HepG2 (cell line): ENCODE measurements at regions not wholly inside any gene's neighbourhood (a gene's known extent, or its start where the extent isn't known, plus 50 kb on each side); places are given as distances from the start of the nearest gene placed in this dataset.
A peak's percentile ranks its signal among the peaks of the same experiment; 100 is the strongest.

ENCODE experiments used
- ATF2 ChIP-seq: sonication (generic); formaldehyde crosslinking; IDR thresholded peaks from 2 replicates; pipeline ENCODE4 v1.4.0; 2020; ENCODE audit warnings: missing genetic modification reagents
- BCL6 ChIP-seq: IDR thresholded peaks from 2 replicates; pipeline ENCODE4 v1.6.1; 2016; ENCODE audit warnings: missing genetic modification reagents, missing compliant biosample characterization
- CC2D1A ChIP-seq: sonication (generic); formaldehyde crosslinking; IDR thresholded peaks from 2 replicates; pipeline ENCODE4 v1.8.1; 2023; ENCODE audit warnings: mild to moderate bottlenecking, missing genetic modification reagents
- CHD2 ChIP-seq: IDR thresholded peaks from 2 replicates; pipeline ENCODE4 v1.6.1; 2011; ENCODE audit warnings: low read depth, low read length, improper control_type of control experiment
- FOXP1 ChIP-seq, 2 experiments: fragments of 450-650 bp in 1 of 2; IDR thresholded peaks; 2 replicates each; pipeline ENCODE4 v1.6.1; 2017 to 2018; ENCODE audit warnings: antibody characterized with exemption in 1 of 2
- KDM3A ChIP-seq: IDR thresholded peaks from 2 replicates; pipeline ENCODE4 v1.6.1; 2018; ENCODE audit warnings: low read depth, missing compliant biosample characterization
- LCORL ChIP-seq, 2 experiments: fragments of 450-650 bp in 1 of 2; sonication (generic) in 1 of 2; formaldehyde crosslinking in 1 of 2; IDR thresholded peaks; 2 replicates each; pipeline versions ENCODE4 v1.5.0 to v1.6.1; 2017 to 2020; ENCODE audit warnings: antibody characterized with exemption in 1 of 2, missing genetic modification reagents in 1 of 2
- MAZ ChIP-seq, 2 experiments: sonication (generic) in 1 of 2; formaldehyde crosslinking in 1 of 2; IDR thresholded peaks; 2 replicates each; pipeline versions ENCODE4 v1.5.0 to v1.6.1; 2012 to 2020; ENCODE audit warnings: low read depth in 2 of 2, mild to moderate bottlenecking in 2 of 2, borderline replicate concordance in 1 of 2, improper control_type of control experiment in 1 of 2, low read length in 1 of 2, missing genetic modification reagents in 1 of 2, moderate library complexity in 1 of 2
- RAD21 ChIP-seq: fragments of 450-650 bp; formaldehyde crosslinking; IDR thresholded peaks from 2 replicates; pipeline ENCODE4 v1.5.0; 2020; ENCODE audit warnings: mild to moderate bottlenecking
- RFXANK ChIP-seq: IDR thresholded peaks from 2 replicates; pipeline ENCODE4 v1.6.1; 2016
- SAP130 ChIP-seq: IDR thresholded peaks from 2 replicates; pipeline ENCODE4 v1.6.1; 2016; ENCODE audit warnings: low read depth
- SP140L ChIP-seq: sonication (generic); formaldehyde crosslinking; IDR thresholded peaks from 2 replicates; pipeline ENCODE4 v1.4.0; 2020; ENCODE audit warnings: missing genetic modification reagents, borderline replicate concordance
- SPEN ChIP-seq: sonication (generic); formaldehyde crosslinking; IDR thresholded peaks from 2 replicates; pipeline ENCODE4 v1.5.1; 2020; ENCODE audit warnings: low read depth, mild to moderate bottlenecking, missing genetic modification reagents
- ZNF501 ChIP-seq: sonication (generic); formaldehyde crosslinking; IDR thresholded peaks from 2 replicates; pipeline ENCODE4 v1.5.1; 2020; ENCODE audit warnings: mild to moderate bottlenecking, moderate library complexity, missing genetic modification reagents
- ZNF550 ChIP-seq: sonication (generic); formaldehyde crosslinking; IDR thresholded peaks from 2 replicates; pipeline ENCODE4 v1.4.0; 2020; ENCODE audit warnings: mild to moderate bottlenecking, missing genetic modification reagents, borderline replicate concordance
- ZNF724P ChIP-seq: sonication (generic); formaldehyde crosslinking; IDR thresholded peaks from 2 replicates; pipeline ENCODE4 v1.8.0; 2022; ENCODE audit warnings: missing genetic modification reagents, borderline replicate concordance
- TF ChIP-seq, protein P1 (sequence below): sonication (generic); formaldehyde crosslinking; IDR thresholded peaks from 2 replicates; pipeline ENCODE4 v1.8.0; 2022; ENCODE audit warnings: missing genetic modification reagents, mild to moderate bottlenecking, borderline replicate concordance
- TF ChIP-seq, protein P2 (sequence below): sonication (generic); formaldehyde crosslinking; IDR thresholded peaks from 2 replicates; pipeline ENCODE4 v1.8.0; 2022; ENCODE audit warnings: mild to moderate bottlenecking, missing genetic modification reagents, borderline replicate concordance
- TF ChIP-seq, protein P3 (sequence below): sonication (generic); formaldehyde crosslinking; IDR thresholded peaks from 2 replicates; pipeline ENCODE4 v1.4.0; 2020; ENCODE audit warnings: missing genetic modification reagents
- TF ChIP-seq, protein P4 (sequence below): sonication (generic); formaldehyde crosslinking; IDR thresholded peaks from 2 replicates; pipeline ENCODE4 v1.4.0; 2020; ENCODE audit warnings: missing genetic modification reagents

GRCh38 chrX:65241059-65241721 is 264.9 kb upstream of the ZC4H2 start (continued):
- peak; percentile 68; the same call in 1 of the 2 replicates for TF ChIP-seq SPEN (CRISPR knock-in tag)
- TF ChIP-seq CC2D1A (CRISPR knock-in tag) = no peak
- TF ChIP-seq, protein P1, sequence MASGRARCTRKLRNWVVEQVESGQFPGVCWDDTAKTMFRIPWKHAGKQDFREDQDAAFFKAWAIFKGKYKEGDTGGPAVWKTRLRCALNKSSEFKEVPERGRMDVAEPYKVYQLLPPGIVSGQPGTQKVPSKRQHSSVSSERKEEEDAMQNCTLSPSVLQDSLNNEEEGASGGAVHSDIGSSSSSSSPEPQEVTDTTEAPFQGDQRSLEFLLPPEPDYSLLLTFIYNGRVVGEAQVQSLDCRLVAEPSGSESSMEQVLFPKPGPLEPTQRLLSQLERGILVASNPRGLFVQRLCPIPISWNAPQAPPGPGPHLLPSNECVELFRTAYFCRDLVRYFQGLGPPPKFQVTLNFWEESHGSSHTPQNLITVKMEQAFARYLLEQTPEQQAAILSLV (CRISPR knock-in tag) = no peak
- TF ChIP-seq SAP130 (CRISPR knock-in tag) = peak; percentile 16; the same call in 1 of the 2 replicates
- no peak for TF ChIP-seq SP140L (CRISPR knock-in tag)
- TF ChIP-seq ZNF550 (CRISPR knock-in tag) = no peak
- TF ChIP-seq, protein P2, sequence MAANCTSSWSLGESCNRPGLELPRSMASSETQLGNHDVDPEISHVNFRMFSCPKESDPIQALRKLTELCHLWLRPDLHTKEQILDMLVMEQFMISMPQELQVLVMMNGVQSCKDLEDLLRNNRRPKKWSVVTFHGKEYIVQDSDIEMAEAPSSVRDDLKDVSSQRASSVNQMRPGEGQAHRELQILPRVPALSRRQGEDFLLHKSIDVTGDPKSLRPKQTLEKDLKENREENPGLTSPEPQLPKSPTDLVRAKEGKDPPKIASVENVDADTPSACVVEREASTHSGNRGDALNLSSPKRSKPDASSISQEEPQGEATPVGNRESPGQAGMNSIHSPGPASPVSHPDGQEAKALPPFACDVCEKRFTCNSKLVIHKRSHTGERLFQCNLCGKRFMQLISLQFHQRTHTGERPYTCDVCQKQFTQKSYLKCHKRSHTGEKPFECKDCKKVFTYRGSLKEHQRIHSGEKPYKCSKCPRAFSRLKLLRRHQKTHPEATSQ (CRISPR knock-in tag) = peak; percentile 36; the same call in 1 of the 2 replicates
- TF ChIP-seq, protein P3, sequence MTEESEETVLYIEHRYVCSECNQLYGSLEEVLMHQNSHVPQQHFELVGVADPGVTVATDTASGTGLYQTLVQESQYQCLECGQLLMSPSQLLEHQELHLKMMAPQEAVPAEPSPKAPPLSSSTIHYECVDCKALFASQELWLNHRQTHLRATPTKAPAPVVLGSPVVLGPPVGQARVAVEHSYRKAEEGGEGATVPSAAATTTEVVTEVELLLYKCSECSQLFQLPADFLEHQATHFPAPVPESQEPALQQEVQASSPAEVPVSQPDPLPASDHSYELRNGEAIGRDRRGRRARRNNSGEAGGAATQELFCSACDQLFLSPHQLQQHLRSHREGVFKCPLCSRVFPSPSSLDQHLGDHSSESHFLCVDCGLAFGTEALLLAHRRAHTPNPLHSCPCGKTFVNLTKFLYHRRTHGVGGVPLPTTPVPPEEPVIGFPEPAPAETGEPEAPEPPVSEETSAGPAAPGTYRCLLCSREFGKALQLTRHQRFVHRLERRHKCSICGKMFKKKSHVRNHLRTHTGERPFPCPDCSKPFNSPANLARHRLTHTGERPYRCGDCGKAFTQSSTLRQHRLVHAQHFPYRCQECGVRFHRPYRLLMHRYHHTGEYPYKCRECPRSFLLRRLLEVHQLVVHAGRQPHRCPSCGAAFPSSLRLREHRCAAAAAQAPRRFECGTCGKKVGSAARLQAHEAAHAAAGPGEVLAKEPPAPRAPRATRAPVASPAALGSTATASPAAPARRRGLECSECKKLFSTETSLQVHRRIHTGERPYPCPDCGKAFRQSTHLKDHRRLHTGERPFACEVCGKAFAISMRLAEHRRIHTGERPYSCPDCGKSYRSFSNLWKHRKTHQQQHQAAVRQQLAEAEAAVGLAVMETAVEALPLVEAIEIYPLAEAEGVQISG (CRISPR knock-in tag) = 0 out of 2 replicates have a peak, but pooled peaks have one; percentile 26
- peak; percentile 65 for TF ChIP-seq ZNF501 (CRISPR knock-in tag)
- peak; percentile 51; the same call in 1 of the 2 replicates for TF ChIP-seq MAZ (IDR thresholded peaks at IDR 0.05; ENCODE audit: borderline replicate concordance, low read depth, low read length)
- no peak; the same call in 1 of the 2 replicates for TF ChIP-seq MAZ (CRISPR knock-in tag; IDR thresholded peaks at IDR 0.05; ENCODE audit: low read depth)
- no peak for TF ChIP-seq CHD2
- no peak for TF ChIP-seq LCORL (IDR thresholded peaks at IDR 0.05)
- TF ChIP-seq LCORL (CRISPR knock-in tag; IDR thresholded peaks at IDR 0.05) = peak; percentile 38; the same call in 1 of the 2 replicates
- no peak for TF ChIP-seq RFXANK (CRISPR knock-in tag)
- no peak for TF ChIP-seq RAD21 (CRISPR knock-in tag)
- no peak for TF ChIP-seq ZNF724P
- 0 out of 2 replicates have a peak, but pooled peaks have one; percentile 40 for TF ChIP-seq KDM3A (CRISPR knock-in tag)
- TF ChIP-seq, protein P4, sequence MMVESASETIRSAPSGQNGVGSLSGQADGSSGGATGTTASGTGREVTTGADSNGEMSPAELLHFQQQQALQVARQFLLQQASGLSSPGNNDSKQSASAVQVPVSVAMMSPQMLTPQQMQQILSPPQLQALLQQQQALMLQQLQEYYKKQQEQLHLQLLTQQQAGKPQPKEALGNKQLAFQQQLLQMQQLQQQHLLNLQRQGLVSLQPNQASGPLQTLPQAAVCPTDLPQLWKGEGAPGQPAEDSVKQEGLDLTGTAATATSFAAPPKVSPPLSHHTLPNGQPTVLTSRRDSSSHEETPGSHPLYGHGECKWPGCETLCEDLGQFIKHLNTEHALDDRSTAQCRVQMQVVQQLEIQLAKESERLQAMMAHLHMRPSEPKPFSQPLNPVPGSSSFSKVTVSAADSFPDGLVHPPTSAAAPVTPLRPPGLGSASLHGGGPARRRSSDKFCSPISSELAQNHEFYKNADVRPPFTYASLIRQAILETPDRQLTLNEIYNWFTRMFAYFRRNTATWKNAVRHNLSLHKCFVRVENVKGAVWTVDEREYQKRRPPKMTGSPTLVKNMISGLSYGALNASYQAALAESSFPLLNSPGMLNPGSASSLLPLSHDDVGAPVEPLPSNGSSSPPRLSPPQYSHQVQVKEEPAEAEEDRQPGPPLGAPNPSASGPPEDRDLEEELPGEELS = peak; percentile 46
- peak; percentile 66 for TF ChIP-seq BCL6
- TF ChIP-seq FOXP1 (IDR thresholded peaks at IDR 0.05) = no peak
- 0 out of 2 replicates have a peak, but pooled peaks have one; percentile 17 for TF ChIP-seq FOXP1 (CRISPR knock-in tag; IDR thresholded peaks at IDR 0.05)
- 0 out of 2 replicates have a peak, but pooled peaks have one; percentile 23 for TF ChIP-seq ATF2 (CRISPR knock-in tag)
